ENCODE measurements at regions not wholly inside any gene's neighbourhood (a gene's known extent, or its start where the extent isn't known, plus 50 kb on each side); places are given as distances from the start of the nearest gene placed in this dataset.

DNA sequence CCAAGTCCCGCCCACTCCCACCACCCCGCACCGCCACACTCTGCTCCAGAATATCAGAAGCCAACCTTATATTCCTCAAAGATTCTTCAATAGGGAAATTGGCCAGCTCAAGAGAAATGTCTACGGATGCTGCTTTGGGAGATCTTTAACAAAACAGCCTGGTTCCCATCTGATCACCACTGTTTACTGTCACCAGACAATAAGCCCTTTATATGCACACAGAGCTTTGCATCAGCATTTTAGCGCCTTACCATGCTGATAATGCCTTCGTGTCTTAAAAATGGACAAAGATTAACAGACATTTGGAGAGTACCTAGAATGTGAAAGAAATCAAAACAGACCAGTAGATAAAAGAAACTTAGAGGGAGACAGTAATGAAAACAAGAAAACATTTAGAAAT lies 141.7 kb upstream of the SYT6 start:
- CTCF ChIA-PET, result interaction anchor here (1.5 to 2.9 kb wide), 2 partner anchors 10 to 12 kb away, joined by 5 to 10 read pairs; no protein-coding TSS in a partner anchor
- POLR2A ChIA-PET, result no interaction called here

DNA sequence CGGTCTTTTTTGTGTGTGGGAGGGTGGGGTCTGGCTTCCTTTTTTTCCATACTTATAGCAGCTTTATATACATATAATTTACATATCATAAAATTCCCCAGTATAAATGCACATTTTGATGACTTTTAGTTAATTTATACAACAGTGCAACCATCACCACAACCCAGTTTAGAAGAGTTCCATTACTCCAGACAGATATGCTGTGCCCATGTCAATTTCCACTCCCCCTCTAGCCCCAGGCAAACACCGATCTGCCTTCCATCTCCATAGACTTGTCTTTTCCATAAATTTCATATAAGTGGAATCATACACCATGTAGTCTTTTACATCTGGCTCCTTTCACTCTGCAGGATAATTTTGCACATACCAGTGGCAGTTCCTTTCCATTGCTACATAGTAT lies 139.2 kb upstream of the SYT6 start:
- TF ChIP-seq, protein P1, sequence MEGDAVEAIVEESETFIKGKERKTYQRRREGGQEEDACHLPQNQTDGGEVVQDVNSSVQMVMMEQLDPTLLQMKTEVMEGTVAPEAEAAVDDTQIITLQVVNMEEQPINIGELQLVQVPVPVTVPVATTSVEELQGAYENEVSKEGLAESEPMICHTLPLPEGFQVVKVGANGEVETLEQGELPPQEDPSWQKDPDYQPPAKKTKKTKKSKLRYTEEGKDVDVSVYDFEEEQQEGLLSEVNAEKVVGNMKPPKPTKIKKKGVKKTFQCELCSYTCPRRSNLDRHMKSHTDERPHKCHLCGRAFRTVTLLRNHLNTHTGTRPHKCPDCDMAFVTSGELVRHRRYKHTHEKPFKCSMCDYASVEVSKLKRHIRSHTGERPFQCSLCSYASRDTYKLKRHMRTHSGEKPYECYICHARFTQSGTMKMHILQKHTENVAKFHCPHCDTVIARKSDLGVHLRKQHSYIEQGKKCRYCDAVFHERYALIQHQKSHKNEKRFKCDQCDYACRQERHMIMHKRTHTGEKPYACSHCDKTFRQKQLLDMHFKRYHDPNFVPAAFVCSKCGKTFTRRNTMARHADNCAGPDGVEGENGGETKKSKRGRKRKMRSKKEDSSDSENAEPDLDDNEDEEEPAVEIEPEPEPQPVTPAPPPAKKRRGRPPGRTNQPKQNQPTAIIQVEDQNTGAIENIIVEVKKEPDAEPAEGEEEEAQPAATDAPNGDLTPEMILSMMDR (IDR thresholded peaks at IDR 0.05; ENCODE audit: control extremely low read depth, extremely low read depth, low read depth, missing control alignments), result no peak
- no peak for DNase-seq (ENCODE audit: extremely low spot score)
- POLR2A ChIA-PET, result no interaction called here
- CTCF ChIA-PET, result interaction anchor here (1.1 kb wide), 1 partner anchor 10 kb away, joined by 6 read pairs; no protein-coding TSS in a partner anchor

More for the DNA sequence above, 141.7 kb upstream of the SYT6 start:
- TF ChIP-seq, protein P1 (IDR thresholded peaks at IDR 0.05; ENCODE audit: control extremely low read depth, extremely low read depth, low read depth, missing control alignments), result no peak
- DNase-seq (ENCODE audit: extremely low spot score), result no peak

DNA sequence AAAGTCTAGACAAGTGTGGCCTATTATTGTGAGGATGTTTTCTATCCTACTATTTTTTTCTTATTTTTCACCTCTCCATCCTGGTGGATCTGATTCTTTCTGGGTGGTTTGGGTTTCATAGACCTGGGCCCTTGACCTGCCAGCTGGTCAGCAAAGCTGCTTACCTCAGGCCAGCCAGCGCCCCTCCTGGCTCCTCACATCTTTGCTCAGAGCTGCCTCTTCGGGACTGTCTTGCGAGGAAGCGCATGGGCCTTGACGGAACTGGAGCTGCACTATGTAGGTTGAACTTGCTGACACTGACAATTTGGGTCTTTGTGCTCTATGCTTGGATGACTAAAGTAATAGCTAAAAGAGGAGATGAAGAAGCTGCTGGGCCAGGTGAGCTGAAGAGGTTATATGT lies 138.5 kb upstream of the SYT6 start:
- CTCF ChIA-PET, result interaction anchor here (0.9 to 1.1 kb wide), 3 partner anchors 10 to 308 kb away, joined by 3 to 6 read pairs (median 3); no protein-coding TSS in a partner anchor
- DNase-seq (ENCODE audit: extremely low spot score), result no peak
- POLR2A ChIA-PET, result no interaction called here
- TF ChIP-seq, protein P1 (IDR thresholded peaks at IDR 0.05; ENCODE audit: control extremely low read depth, extremely low read depth, low read depth, missing control alignments), result no peak

DNA sequence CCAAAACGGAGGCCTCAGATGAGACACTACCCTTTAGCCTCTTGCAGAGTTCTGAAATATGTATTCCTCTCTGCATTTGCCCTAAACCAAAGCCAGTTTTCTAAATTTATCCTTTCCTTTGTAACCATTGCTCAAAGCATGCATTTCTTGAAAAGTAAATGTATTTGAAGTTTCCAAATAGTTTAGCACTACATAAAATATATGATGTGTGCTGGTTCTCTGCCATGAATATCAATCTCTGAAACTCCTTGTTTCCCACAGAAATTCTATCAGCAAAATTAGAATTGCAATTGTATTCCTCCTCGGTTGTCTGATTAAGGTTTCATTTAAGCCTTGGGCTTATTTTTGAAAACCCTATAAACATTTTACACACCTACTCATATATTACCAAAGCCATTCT lies 137.1 kb upstream of the SYT6 start:
- TF ChIP-seq, protein P1 (IDR thresholded peaks at IDR 0.05; ENCODE audit: control extremely low read depth, extremely low read depth, low read depth, missing control alignments), result no peak
- DNase-seq (ENCODE audit: extremely low spot score), result no peak
- POLR2A ChIA-PET, result no interaction called here
- CTCF ChIA-PET, result interaction anchor here (0.8 to 1.0 kb wide), 2 partner anchors 7 to 8 kb away, joined by 3 to 5 read pairs; no protein-coding TSS in a partner anchor

DNA sequence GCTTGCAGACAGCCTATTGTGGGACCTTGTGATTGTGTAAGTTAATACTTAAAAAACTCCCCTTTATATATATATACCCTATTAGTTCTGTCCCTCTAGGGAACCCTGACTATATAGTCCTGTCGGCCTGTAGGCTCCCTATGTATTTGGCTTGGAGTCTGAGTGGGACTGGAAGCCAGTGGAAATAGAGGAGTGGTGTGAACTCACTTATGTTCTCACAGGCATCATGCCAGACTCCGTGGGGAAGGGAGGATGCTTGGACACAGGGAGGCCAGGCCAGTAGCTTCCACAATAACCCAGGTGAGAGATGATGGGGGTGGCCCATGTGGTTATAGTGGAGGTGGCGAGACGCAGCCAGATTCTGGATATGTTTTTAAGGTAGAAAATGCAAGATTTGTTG lies 136.7 kb upstream of the SYT6 start:
- DNase-seq (ENCODE audit: extremely low spot score), result no peak
- ChIA-PET CTCF (no interaction called here), POLR2A (no interaction called here)
- TF ChIP-seq, protein P1 (IDR thresholded peaks at IDR 0.05; ENCODE audit: control extremely low read depth, extremely low read depth, low read depth, missing control alignments), result no peak

DNA sequence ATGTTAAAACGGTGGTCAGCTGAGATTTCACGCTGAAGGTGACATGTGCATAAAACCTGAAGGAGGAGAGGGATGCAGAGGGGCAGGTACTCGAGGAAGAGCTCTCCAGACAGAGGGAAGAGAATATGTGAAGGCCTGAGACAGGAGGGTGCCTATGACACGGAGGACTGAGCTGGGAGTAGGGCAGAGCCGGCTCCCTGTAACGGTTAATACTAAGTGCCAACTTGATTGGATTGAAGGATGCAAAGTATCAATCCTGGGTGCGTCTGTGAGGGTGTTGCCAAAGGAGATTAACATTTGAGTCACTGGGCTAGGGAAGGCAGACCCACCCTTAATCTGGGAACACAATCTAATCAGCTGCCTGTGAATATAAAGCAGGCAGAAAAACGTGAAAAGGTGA lies 136.2 kb upstream of the SYT6 start:
- DNase-seq (ENCODE audit: extremely low spot score), result no peak
- ChIA-PET CTCF (interaction anchor here (1.3 kb wide), 1 partner anchor 312 kb away, joined by 3 read pairs; no protein-coding TSS in a partner anchor), POLR2A (no interaction called here)
- TF ChIP-seq, protein P1 (IDR thresholded peaks at IDR 0.05; ENCODE audit: control extremely low read depth, extremely low read depth, low read depth, missing control alignments), result no peak

Data from GM10248 (cell line).